ENCODE measurements at regions not wholly inside any gene's neighbourhood (a gene's known extent, or its start where the extent isn't known, plus 50 kb on each side); places are given as distances from the start of the nearest gene placed in this dataset.

DNA sequence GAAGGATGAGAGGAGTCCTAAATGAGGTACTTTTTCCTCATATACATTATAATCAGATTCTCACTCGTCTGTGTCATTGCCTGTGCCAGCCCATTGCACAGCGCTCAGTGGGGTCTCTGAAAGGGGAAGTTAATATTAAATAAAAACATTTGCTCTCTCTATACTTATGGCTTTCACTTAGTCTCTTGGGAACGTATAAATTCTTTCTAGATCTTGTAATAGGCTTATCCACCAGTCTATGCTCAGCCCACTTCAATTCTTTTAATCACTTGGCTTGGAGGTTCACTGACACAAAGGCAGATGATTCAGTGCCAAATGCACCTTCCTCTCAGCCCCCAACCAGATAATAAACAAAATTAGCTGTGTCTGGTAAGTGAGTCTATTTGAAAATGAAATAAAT is 164.3 kb upstream of the OGFRL1 start:
- no peaks in the 10 kb centered on the region for H3K27me3 Mint-ChIP-seq (ENCODE audit: unreplicated experiment)
- no peaks in the 10 kb centered on the region for H3K9me3 Mint-ChIP-seq (ENCODE audit: unreplicated experiment)
- TF ChIP-seq, protein P1, sequence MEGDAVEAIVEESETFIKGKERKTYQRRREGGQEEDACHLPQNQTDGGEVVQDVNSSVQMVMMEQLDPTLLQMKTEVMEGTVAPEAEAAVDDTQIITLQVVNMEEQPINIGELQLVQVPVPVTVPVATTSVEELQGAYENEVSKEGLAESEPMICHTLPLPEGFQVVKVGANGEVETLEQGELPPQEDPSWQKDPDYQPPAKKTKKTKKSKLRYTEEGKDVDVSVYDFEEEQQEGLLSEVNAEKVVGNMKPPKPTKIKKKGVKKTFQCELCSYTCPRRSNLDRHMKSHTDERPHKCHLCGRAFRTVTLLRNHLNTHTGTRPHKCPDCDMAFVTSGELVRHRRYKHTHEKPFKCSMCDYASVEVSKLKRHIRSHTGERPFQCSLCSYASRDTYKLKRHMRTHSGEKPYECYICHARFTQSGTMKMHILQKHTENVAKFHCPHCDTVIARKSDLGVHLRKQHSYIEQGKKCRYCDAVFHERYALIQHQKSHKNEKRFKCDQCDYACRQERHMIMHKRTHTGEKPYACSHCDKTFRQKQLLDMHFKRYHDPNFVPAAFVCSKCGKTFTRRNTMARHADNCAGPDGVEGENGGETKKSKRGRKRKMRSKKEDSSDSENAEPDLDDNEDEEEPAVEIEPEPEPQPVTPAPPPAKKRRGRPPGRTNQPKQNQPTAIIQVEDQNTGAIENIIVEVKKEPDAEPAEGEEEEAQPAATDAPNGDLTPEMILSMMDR (IDR thresholded peaks at IDR 0.05; ENCODE audit: unreplicated experiment), result no peak
- DNase-seq (ENCODE audit: low spot score), result no peak
- no peaks in the 10 kb centered on the region for H3K36me3 Mint-ChIP-seq (ENCODE audit: low read depth, unreplicated experiment)
- H3K4me3 Mint-ChIP-seq (ENCODE audit: unreplicated experiment), result no peak overlapping the region
- no peak overlapping the region for H3K27ac Mint-ChIP-seq (ENCODE audit: unreplicated experiment)
- H3K4me1 Mint-ChIP-seq (ENCODE audit: unreplicated experiment), result no peaks in the 10 kb centered on the region

DNA sequence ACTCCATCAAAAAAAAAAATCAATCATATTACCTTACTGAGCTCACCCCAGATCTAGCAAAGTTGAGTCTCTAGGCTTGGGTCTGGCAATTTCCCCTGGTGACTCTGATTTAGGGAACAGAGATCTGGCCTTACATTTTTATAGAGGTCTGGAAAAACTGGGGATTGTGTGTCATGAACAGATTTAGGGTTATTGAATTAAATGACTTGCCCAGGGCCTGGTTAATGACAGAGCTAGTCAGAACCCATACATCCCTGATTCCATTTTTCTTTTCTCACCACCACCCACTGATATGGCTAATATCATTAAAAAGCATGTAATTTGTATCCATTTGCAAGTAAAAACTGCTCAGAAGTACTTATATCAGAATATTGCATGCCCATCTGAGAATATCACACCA is 163.4 kb upstream of the OGFRL1 start:
- no peak overlapping the region for H3K4me3 Mint-ChIP-seq (ENCODE audit: unreplicated experiment)
- H3K36me3 Mint-ChIP-seq (ENCODE audit: low read depth, unreplicated experiment), result no peaks in the 10 kb centered on the region
- no peaks in the 10 kb centered on the region for H3K27me3 Mint-ChIP-seq (ENCODE audit: unreplicated experiment)
- no peaks in the 10 kb centered on the region for H3K4me1 Mint-ChIP-seq (ENCODE audit: unreplicated experiment)
- DNase-seq (ENCODE audit: low spot score), result no peak
- TF ChIP-seq, protein P1 (IDR thresholded peaks at IDR 0.05; ENCODE audit: unreplicated experiment), result no peak
- H3K9me3 Mint-ChIP-seq (ENCODE audit: unreplicated experiment), result no peaks in the 10 kb centered on the region
- no peak overlapping the region for H3K27ac Mint-ChIP-seq (ENCODE audit: unreplicated experiment)

DNA sequence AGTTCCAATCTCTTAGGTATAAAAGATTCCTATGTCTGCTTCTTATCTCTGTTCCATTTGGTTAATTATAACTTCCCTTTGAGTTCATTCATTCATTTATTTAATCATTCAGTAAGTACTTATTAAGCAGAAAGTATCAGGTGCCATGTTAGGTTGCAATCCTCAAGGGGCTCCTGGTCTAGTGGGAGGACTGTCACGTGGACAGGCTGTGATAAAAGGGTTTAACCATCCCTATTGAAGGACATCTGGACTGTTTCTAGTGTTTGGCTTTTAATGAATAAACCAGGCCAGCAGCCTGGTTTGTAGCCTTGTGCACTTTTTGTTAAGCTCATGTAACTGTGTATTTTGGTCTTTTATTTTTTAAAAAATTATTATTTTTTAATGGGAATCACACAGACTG is 162.1 kb upstream of the OGFRL1 start:
- no peaks in the 10 kb centered on the region for H3K36me3 Mint-ChIP-seq (ENCODE audit: low read depth, unreplicated experiment)
- no peak overlapping the region for H3K4me3 Mint-ChIP-seq (ENCODE audit: unreplicated experiment)
- DNase-seq (ENCODE audit: low spot score), result no peak
- no peaks in the 10 kb centered on the region for H3K27me3 Mint-ChIP-seq (ENCODE audit: unreplicated experiment)
- H3K4me1 Mint-ChIP-seq (ENCODE audit: unreplicated experiment), result no peaks in the 10 kb centered on the region
- H3K27ac Mint-ChIP-seq (ENCODE audit: unreplicated experiment), result no peak overlapping the region
- H3K9me3 Mint-ChIP-seq (ENCODE audit: unreplicated experiment), result no peaks in the 10 kb centered on the region
- TF ChIP-seq, protein P1 (IDR thresholded peaks at IDR 0.05; ENCODE audit: unreplicated experiment), result no peak

DNA sequence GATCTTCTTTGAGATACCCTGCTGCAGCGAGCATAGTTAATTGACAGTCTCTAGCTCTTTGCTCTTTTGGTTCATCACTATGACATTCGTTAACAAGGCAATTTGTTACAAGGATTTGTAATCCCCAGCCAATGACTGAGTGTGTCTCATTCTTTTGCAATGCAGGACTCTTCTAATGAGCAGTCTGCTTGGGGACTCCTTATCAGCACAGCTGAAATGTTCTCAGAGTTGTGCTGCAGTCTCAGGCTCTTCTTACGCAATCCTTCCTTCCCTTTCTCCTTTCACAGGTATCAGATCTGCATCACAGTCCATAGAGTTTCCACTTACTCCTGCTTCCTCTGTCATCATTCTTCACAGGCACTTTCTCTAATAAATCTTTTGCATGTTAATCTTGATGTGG is 161.2 kb upstream of the OGFRL1 start:
- Mint-ChIP-seq H3K4me3 (ENCODE audit: unreplicated experiment) (no peak overlapping the region), H3K27ac (ENCODE audit: unreplicated experiment) (no peak overlapping the region), H3K4me1 (ENCODE audit: unreplicated experiment) (no peaks in the 10 kb centered on the region), H3K36me3 (ENCODE audit: low read depth, unreplicated experiment) (no peaks in the 10 kb centered on the region), H3K9me3 (ENCODE audit: unreplicated experiment) (no peaks in the 10 kb centered on the region), H3K27me3 (ENCODE audit: unreplicated experiment) (no peaks in the 10 kb centered on the region)
- TF ChIP-seq, protein P1 (IDR thresholded peaks at IDR 0.05; ENCODE audit: unreplicated experiment), result no peak
- DNase-seq (ENCODE audit: low spot score), result no peak

DNA sequence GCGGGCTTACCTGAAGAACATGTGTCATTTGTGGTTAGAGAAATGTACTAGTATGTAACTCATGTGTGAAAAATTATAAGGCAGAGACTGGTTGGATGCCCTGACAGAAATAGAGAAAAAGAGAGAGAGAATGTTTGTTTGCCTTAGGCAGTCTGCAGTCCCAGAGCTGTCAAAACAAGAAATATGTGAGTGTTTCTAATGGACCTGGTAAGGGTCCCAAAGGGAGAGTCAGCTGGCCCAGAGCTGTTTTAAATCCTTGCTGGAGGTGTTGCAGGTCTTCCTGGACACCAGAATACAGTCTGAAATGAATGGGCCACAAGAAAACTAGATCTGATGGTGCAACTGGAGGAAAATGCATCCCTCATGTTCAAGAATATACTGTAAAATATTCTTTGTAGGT is 158.3 kb upstream of the OGFRL1 start:
- Mint-ChIP-seq H3K36me3 (ENCODE audit: low read depth, unreplicated experiment) (no peaks in the 10 kb centered on the region), H3K27ac (ENCODE audit: unreplicated experiment) (no peak overlapping the region), H3K4me1 (ENCODE audit: unreplicated experiment) (no peaks in the 10 kb centered on the region), H3K27me3 (ENCODE audit: unreplicated experiment) (no peaks in the 10 kb centered on the region), H3K4me3 (ENCODE audit: unreplicated experiment) (no peak overlapping the region), H3K9me3 (ENCODE audit: unreplicated experiment) (no peaks in the 10 kb centered on the region)
- no peak for DNase-seq (ENCODE audit: low spot score)
- TF ChIP-seq, protein P1 (IDR thresholded peaks at IDR 0.05; ENCODE audit: unreplicated experiment), result no peak
